H1 (cell line): ENCODE measurements at regions not wholly inside any gene's neighbourhood (a gene's known extent, or its start where the extent isn't known, plus 50 kb on each side); places are given as distances from the start of the nearest gene placed in this dataset.

Source experiments
- CTCF ChIA-PET: fragments of 300-600 bp; sonication (Branson Sonifier 250); formaldehyde crosslinking; loops from one replicate; lab custom pipeline; 2021; ENCODE audit not compliant: partially characterized antibody; lab: Charles Lee
- POLR2A ChIA-PET: fragments of 300-600 bp; sonication (Branson Sonifier 250); formaldehyde crosslinking; loops from one replicate; lab custom pipeline; 2021; ENCODE audit warnings: inconsistent platforms; ENCODE audit not compliant: partially characterized antibody; lab: Charles Lee
- DNase-seq, 2 experiments: peaks; one replicate each; pipeline versions ENCODE4 v3.0.0 to v3.0.0-alpha.2; 2010 to 2022; ENCODE audit warnings: low spot score in 2 of 2, low read depth in 1 of 2, mixed read lengths in 1 of 2
- FAIRE-seq: peaks from 2 replicates; lab custom pipeline; 2011; peaks lifted over from hg19 to GRCh38; lab: Jason Lieb, UNC
- H2AFZ ChIP-seq: 2 replicates; pipeline ENCODE4 v1.8.1; 2012; ENCODE audit warnings: low read length, inconsistent platforms
- H2AK5ac ChIP-seq: 2 replicates; pipeline ENCODE4 v1.6.1; 2013; ENCODE audit warnings: low read depth, low read length
- H2BK120ac ChIP-seq: replicated peaks from 2 replicates; pipeline ENCODE3; 2013; ENCODE audit warnings: low read depth, low read length, inconsistent platforms
- H2BK12ac ChIP-seq: 2 replicates; pipeline ENCODE4 v1.6.1; 2013; ENCODE audit warnings: low read depth, low read length
- H2BK15ac ChIP-seq: 2 replicates; pipeline ENCODE4 v1.6.1; 2013; ENCODE audit warnings: low read length
- H2BK20ac ChIP-seq: 2 replicates; pipeline ENCODE4 v1.6.1; 2013; ENCODE audit warnings: low read length
- H2BK5ac ChIP-seq: 2 replicates; pipeline ENCODE4 v1.6.1; 2013; ENCODE audit warnings: low read depth, low read length
- H3K14ac ChIP-seq: 2 replicates; pipeline ENCODE4 v1.6.1; 2013; ENCODE audit warnings: inconsistent platforms; ENCODE audit not compliant: insufficient read length
- H3K18ac ChIP-seq: 2 replicates; pipeline ENCODE4 v1.6.1; 2013; ENCODE audit warnings: low read length; ENCODE audit errors: extremely low read depth
- H3K23ac ChIP-seq: 2 replicates; pipeline ENCODE4 v1.6.1; 2013; ENCODE audit warnings: inconsistent platforms; ENCODE audit not compliant: insufficient read length
- H3K23me2 ChIP-seq: 2 replicates; pipeline ENCODE4 v1.6.1; 2013; ENCODE audit warnings: low read depth, low read length
- H3K27ac ChIP-seq: 2 replicates; pipeline ENCODE4 v1.6.1; 2011; ENCODE audit warnings: low read depth, low read length, inconsistent platforms
- H3K27me3 ChIP-seq, 4 experiments: replicated peaks in 1 of 4; 1 replicate in 1 of 4; 2 replicates in 3 of 4; pipeline versions ENCODE4 v1.6.1 to v1.8.1; 2011 to 2013; ENCODE audit warnings: low read length in 3 of 4, mild to moderate bottlenecking in 3 of 4, inconsistent platforms in 2 of 4, mixed read lengths in 2 of 4, moderate library complexity in 1 of 4; ENCODE audit not compliant: control insufficient read depth in 3 of 4, insufficient read depth in 3 of 4; ENCODE audit errors: extremely low read depth in 1 of 4
- H3K36me3 ChIP-seq, 4 experiments: 2 replicates each; pipeline versions ENCODE4 v1.6.1 to v1.8.1; 2011 to 2013; ENCODE audit warnings: mild to moderate bottlenecking in 4 of 4, low read length in 3 of 4, moderate library complexity in 2 of 4, control low read depth in 1 of 4, inconsistent platforms in 1 of 4; ENCODE audit not compliant: insufficient read depth in 4 of 4, control insufficient read depth in 2 of 4
- H3K4ac ChIP-seq: replicated peaks from 2 replicates; pipeline ENCODE3; 2013; ENCODE audit warnings: low read length, low read depth, mixed read lengths, inconsistent platforms; ENCODE audit not compliant: insufficient read length
- H3K4me1 ChIP-seq, 4 experiments: replicated peaks in 1 of 4; 1 replicate in 1 of 4; 2 replicates in 3 of 4; pipeline versions ENCODE4 v1.6.1 to v1.8.1; 2011 to 2013; ENCODE audit warnings: low read length in 3 of 4, inconsistent platforms in 2 of 4, mixed read lengths in 1 of 4; ENCODE audit not compliant: insufficient read depth in 4 of 4, control insufficient read depth in 3 of 4
- H3K4me2 ChIP-seq, 2 experiments: 2 replicates each; pipeline versions ENCODE4 v1.6.1 to v1.8.1; 2011 to 2013; ENCODE audit warnings: low read depth in 2 of 2, low read length in 2 of 2, control low read depth in 1 of 2, inconsistent platforms in 1 of 2, mild to moderate bottlenecking in 1 of 2; ENCODE audit not compliant: insufficient read depth in 1 of 2
- H3K4me3 ChIP-seq, 4 experiments: fragments of 200-600, 300-600 bp in 1 of 4; sonication (generic), shearing (Covaris generic), sonication (Bioruptor Twin) in 1 of 4; 2 replicates each; pipeline versions ENCODE4 v1.5.1 to v1.8.1; 2011 to 2016; ENCODE audit warnings: low read length in 4 of 4, low read depth in 3 of 4, control low read depth in 2 of 4, inconsistent platforms in 2 of 4, mild to moderate bottlenecking in 2 of 4, mixed read lengths in 1 of 4, moderate library complexity in 1 of 4; ENCODE audit not compliant: insufficient read depth in 2 of 4; ENCODE audit errors: extremely low read depth in 1 of 4
- H3K56ac ChIP-seq: replicated peaks from 2 replicates; pipeline ENCODE3; 2013; ENCODE audit warnings: low read depth, mild to moderate bottlenecking, mixed read lengths, low read length, inconsistent platforms; ENCODE audit not compliant: insufficient read length
- H3K79me1 ChIP-seq: 2 replicates; pipeline ENCODE4 v1.6.1; 2013; ENCODE audit warnings: low read depth, low read length, control low read depth
- H3K79me2 ChIP-seq, 2 experiments: 2 replicates each; pipeline versions ENCODE4 v1.6.1 to v1.8.1; 2012 to 2013; ENCODE audit warnings: low read length in 2 of 2, mild to moderate bottlenecking in 2 of 2, inconsistent platforms in 1 of 2; ENCODE audit not compliant: insufficient read depth in 2 of 2, control insufficient read depth in 1 of 2
- H3K9ac ChIP-seq, 4 experiments: replicated peaks in 1 of 4; 1 replicate in 1 of 4; 2 replicates in 3 of 4; pipeline versions ENCODE4 v1.6.1 to v1.8.1; 2011 to 2013; ENCODE audit warnings: low read depth in 3 of 4, low read length in 3 of 4, control low read depth in 2 of 4, mild to moderate bottlenecking in 2 of 4, moderate library complexity in 2 of 4, inconsistent platforms in 1 of 4; ENCODE audit errors: extremely low read depth in 1 of 4
- H3K9me3 ChIP-seq, 2 experiments: 2 replicates each; pipeline versions ENCODE4 v1.6.1 to v1.8.1; 2012 to 2013; ENCODE audit warnings: mild to moderate bottlenecking in 2 of 2, moderate library complexity in 2 of 2, control low read depth in 1 of 2, inconsistent platforms in 1 of 2, low read depth in 1 of 2, low read length in 1 of 2, mixed read lengths in 1 of 2; ENCODE audit not compliant: insufficient read depth in 2 of 2
- H4K20me1 ChIP-seq, 2 experiments: replicated peaks in 1 of 2; 2 replicates each; pipeline versions ENCODE3 to v1.8.1; 2011 to 2013; ENCODE audit warnings: inconsistent platforms in 2 of 2, low read length in 2 of 2, mild to moderate bottlenecking in 1 of 2; ENCODE audit not compliant: insufficient read depth in 2 of 2, control insufficient read depth in 1 of 2
- H4K5ac ChIP-seq: 2 replicates; pipeline ENCODE4 v1.6.1; 2013; ENCODE audit warnings: low read length, low read depth, mixed read lengths, inconsistent platforms; ENCODE audit not compliant: insufficient read length
- H4K8ac ChIP-seq: 2 replicates; pipeline ENCODE4 v1.8.0; 2013; ENCODE audit warnings: mild to moderate bottlenecking, moderate library complexity, low read length, inconsistent platforms; ENCODE audit not compliant: insufficient read depth; ENCODE audit errors: extremely low read depth
- H4K91ac ChIP-seq: replicated peaks from 2 replicates; pipeline ENCODE3; 2013; ENCODE audit warnings: low read length, mixed read lengths, inconsistent platforms; ENCODE audit not compliant: insufficient read length
- WGBS, 2 experiments: shearing (Covaris generic) in 1 of 2; methylation state at CpG; one replicate each; pipeline versions ENCODE4 v1.1.6 to v1.1.7; 2013 to 2015; ENCODE audit warnings: low lambda C conversion rate in 2 of 2, mixed read lengths in 2 of 2, inconsistent platforms in 1 of 2, low coverage in 1 of 2, missing lambda C conversion rate in 1 of 2; ENCODE audit not compliant: insufficient replicate concordance in 2 of 2, insufficient coverage in 1 of 2, insufficient read length in 1 of 2; ENCODE audit errors: extremely low coverage in 1 of 2, missing lambda C conversion rate in 1 of 2; 5-methylcytosine and 5-hydroxymethylcytosine counted together
- TF ChIP-seq, protein P1 (sequence below): IDR thresholded peaks from 2 replicates; pipeline ENCODE4 v1.6.1; 2012; ENCODE audit warnings: low read length, inconsistent platforms

- Histone ChIP-seq H3K4me3 (peak overlapping the region in 1 of 4 experiments; percentile 36; a peak in 1 of 8 replicates), H3K9me3 (peaks cover 0 to 5% of the 10 kb centered on the region in 2 experiments; a peak in 1 of 4 replicates), H3K79me1 (no peaks in the 10 kb centered on the region), H2BK12ac (no peak overlapping the region), H3K4me2 (peak overlapping the region in 1 of 2 experiments; percentile 30; a peak in 2 of 4 replicates), H4K5ac (peak overlapping the region; percentile 63), H3K36me3 (no peaks in the 10 kb centered on the region; a peak in 1 of 8 replicates), H2BK120ac (no peak overlapping the region), H3K14ac (no peak overlapping the region), H3K23me2 (peaks cover 2% of the 10 kb centered on the region; the same call in 1 of the 2 replicates), H3K56ac (no peak overlapping the region), H3K79me2 (no peaks in the 10 kb centered on the region), H3K9ac (no peak overlapping the region), H3K4me1 (peaks cover 2 to 24% (median 14%) of the 10 kb centered on the region in 4 experiments; a peak in 4 of 7 replicates), H2BK20ac (no peak overlapping the region), H3K18ac (no peak overlapping the region), H2BK15ac (no peak overlapping the region), H4K91ac (no peak overlapping the region), H3K4ac (no peak overlapping the region), H2AFZ (no peak overlapping the region), H4K20me1 (no peaks in the 10 kb centered on the region), H3K23ac (no peak overlapping the region), H3K27ac (no peak overlapping the region), H4K8ac (no peak overlapping the region), H2AK5ac (no peak overlapping the region), H2BK5ac (0 out of 2 replicates have a peak overlapping the region, but pooled peaks have one; percentile 83), H3K27me3 (no peaks in the 10 kb centered on the region)
- ChIA-PET CTCF (interaction anchor here (1.0 to 2.7 kb wide), 7 partner anchors 9 to 113 kb away, joined by 3 to 21 read pairs (median 3); no protein-coding TSS in a partner anchor), POLR2A (interaction anchor here (1.2 to 1.8 kb wide), 4 partner anchors 19 to 408 kb away, joined by 4 to 8 read pairs (median 5); no protein-coding TSS in a partner anchor)
- 3% methylated on average over 2 of the region's 2 CpGs; no CpG with 5 or more reads in 1 of the 2 experiments for WGBS, 2 experiments
- FAIRE-seq (no peak), DNase-seq (no peak)
- TF ChIP-seq, protein P1, sequence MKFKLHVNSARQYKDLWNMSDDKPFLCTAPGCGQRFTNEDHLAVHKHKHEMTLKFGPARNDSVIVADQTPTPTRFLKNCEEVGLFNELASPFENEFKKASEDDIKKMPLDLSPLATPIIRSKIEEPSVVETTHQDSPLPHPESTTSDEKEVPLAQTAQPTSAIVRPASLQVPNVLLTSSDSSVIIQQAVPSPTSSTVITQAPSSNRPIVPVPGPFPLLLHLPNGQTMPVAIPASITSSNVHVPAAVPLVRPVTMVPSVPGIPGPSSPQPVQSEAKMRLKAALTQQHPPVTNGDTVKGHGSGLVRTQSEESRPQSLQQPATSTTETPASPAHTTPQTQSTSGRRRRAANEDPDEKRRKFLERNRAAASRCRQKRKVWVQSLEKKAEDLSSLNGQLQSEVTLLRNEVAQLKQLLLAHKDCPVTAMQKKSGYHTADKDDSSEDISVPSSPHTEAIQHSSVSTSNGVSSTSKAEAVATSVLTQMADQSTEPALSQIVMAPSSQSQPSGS: peak; percentile 23
These were observed 111.0 kb upstream of the PTPN13 start for GRCh38 chr4:86483173-86483490.
